ENCODE measurements at regions not wholly inside any gene's neighbourhood (a gene's known extent, or its start where the extent isn't known, plus 50 kb on each side); places are given as distances from the start of the nearest gene placed in this dataset.

GRCh38 chr1:235030919-235031596, 97.6 kb downstream of the TOMM20 start:
- no peak for DNase-seq (ENCODE audit: extremely low read depth in 1 of 11, low read depth in 9 of 11, low spot score in 4 of 11)

GRCh38 chr1:235027862-235028250, 100.8 kb downstream of the TOMM20 start:
- DNase-seq (ENCODE audit: extremely low read depth in 1 of 11, low read depth in 9 of 11, low spot score in 4 of 11) = no peak

- DNase-seq (ENCODE audit: extremely low read depth in 1 of 11, low read depth in 9 of 11, low spot score in 4 of 11) = no peak
Observed at GRCh38 chr1:235027076-235027861, 101.4 kb downstream of the TOMM20 start.

GRCh38 chr1:235025422-235025984, 103.1 kb downstream of the TOMM20 start:
- no peak for DNase-seq (ENCODE audit: extremely low read depth in 1 of 11, low read depth in 9 of 11, low spot score in 4 of 11)

GRCh38 chr1:235024711-235025421, 103.8 kb downstream of the TOMM20 start:
- DNase-seq (ENCODE audit: extremely low read depth in 1 of 11, low read depth in 9 of 11, low spot score in 4 of 11) = peak in 1 of 11 donors; percentile 44

GRCh38 chr1:235023711-235024439, 104.8 kb downstream of the TOMM20 start:
- no peak for DNase-seq (ENCODE audit: extremely low read depth in 1 of 11, low read depth in 9 of 11, low spot score in 4 of 11)

- DNase-seq (ENCODE audit: extremely low read depth in 1 of 11, low read depth in 9 of 11, low spot score in 4 of 11) = peak in 8 of 11 donors; percentile 28 to 70 (median 58)
Observed at GRCh38 chr1:235022981-235023710, 105.5 kb downstream of the TOMM20 start.

GRCh38 chr1:235022341-235022980, 106.2 kb downstream of the TOMM20 start:
- DNase-seq (ENCODE audit: extremely low read depth in 1 of 11, low read depth in 9 of 11, low spot score in 4 of 11) = peak in 10 of 11 donors; percentile 47 to 78 (median 67)

GRCh38 chr1:235021815-235022214, 106.8 kb downstream of the TOMM20 start:
- no peak for DNase-seq (ENCODE audit: extremely low read depth in 1 of 11, low read depth in 9 of 11, low spot score in 4 of 11)

- no peak for DNase-seq (ENCODE audit: extremely low read depth in 1 of 11, low read depth in 9 of 11, low spot score in 4 of 11)
Observed at GRCh38 chr1:235021321-235021720, 107.3 kb downstream of the TOMM20 start.

GRCh38 chr1:235019961-235020360, 108.7 kb downstream of the TOMM20 start:
- DNase-seq (ENCODE audit: extremely low read depth in 1 of 11, low read depth in 9 of 11, low spot score in 4 of 11) = no peak

GRCh38 chr1:235019471-235019870, 109.2 kb downstream of the TOMM20 start:
- no peak for DNase-seq (ENCODE audit: extremely low read depth in 1 of 11, low read depth in 9 of 11, low spot score in 4 of 11)

GRCh38 chr1:235018720-235019444, 109.8 kb downstream of the TOMM20 start:
- peak in 2 of 11 donors; percentile 60 to 68 for DNase-seq (ENCODE audit: extremely low read depth in 1 of 11, low read depth in 9 of 11, low spot score in 4 of 11)

- DNase-seq (ENCODE audit: extremely low read depth in 1 of 11, low read depth in 9 of 11, low spot score in 4 of 11) = no peak
Observed at GRCh38 chr1:235018161-235018560, 110.5 kb downstream of the TOMM20 start.

- DNase-seq (ENCODE audit: extremely low read depth in 1 of 11, low read depth in 9 of 11, low spot score in 4 of 11) = no peak
Observed at GRCh38 chr1:235017719-235018118, 110.9 kb downstream of the TOMM20 start.

GRCh38 chr1:235017191-235017590, 111.4 kb downstream of the TOMM20 start:
- DNase-seq (ENCODE audit: extremely low read depth in 1 of 11, low read depth in 9 of 11, low spot score in 4 of 11) = no peak

- DNase-seq (ENCODE audit: extremely low read depth in 1 of 11, low read depth in 9 of 11, low spot score in 4 of 11) = no peak
Observed at GRCh38 chr1:235015291-235015985, 113.2 kb downstream of the TOMM20 start.
